D341Med (cell line): ENCODE measurements at regions not wholly inside any gene's neighbourhood (a gene's known extent, or its start where the extent isn't known, plus 50 kb on each side); places are given as distances from the start of the nearest gene placed in this dataset.
A peak's percentile ranks its signal among the peaks of the same experiment; 100 is the strongest.

ENCODE experiments used
- DNase-seq: peaks from one replicate; pipeline ENCODE4 v3.0.0; 2012; ENCODE audit warnings: low spot score

GRCh38 chr14:49971156-49972130 is 78.6 kb downstream of the ARF6 start:
- DNase-seq = no peak

DNA sequence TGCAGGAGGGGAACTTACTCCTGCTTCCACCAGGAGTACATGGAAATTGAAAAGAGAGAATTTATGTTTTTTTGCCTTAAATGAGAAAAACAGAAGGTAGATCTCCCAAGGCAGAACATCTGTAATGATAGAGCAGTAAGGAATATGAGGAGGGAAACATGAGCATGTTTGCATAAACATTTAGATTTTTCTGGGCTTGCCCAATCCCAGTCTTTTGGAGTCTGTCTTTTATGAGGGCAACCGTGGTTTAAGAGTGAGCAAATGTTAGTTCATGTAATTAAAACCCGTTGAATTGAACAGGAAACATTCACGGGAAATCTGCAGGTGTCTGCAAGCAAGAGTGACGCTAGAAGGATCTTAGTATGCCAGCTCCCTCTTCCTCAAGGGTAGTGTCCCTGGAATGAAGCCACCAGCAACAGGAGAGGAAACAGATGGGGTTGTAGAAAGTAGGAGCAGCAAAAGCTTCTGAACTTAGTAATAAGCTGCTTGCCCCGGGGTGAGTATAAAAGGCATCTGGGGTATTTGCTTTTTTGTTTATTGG is 79.3 kb downstream of the ARF6 start:
- no peak for DNase-seq

DNA sequence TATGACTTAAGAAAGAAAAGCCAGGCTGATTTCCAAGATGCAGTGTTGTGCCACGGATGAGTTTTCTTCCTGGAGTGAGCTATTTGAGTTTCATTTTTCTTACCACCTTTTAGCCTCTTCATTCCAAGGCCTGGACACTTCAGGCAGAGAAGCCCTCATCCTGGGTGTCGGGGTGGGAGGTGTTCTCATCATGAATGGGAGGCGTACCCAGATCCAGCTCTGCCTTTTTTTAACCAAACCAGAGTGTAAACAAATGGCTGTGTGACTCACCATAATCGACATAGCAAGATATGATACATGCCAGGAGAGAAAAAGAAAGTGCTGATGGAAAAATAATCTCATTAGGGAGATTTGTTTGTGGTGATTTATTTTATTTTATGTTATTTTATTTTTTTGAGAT is 79.9 kb downstream of the ARF6 start:
- DNase-seq = no peak

DNA sequence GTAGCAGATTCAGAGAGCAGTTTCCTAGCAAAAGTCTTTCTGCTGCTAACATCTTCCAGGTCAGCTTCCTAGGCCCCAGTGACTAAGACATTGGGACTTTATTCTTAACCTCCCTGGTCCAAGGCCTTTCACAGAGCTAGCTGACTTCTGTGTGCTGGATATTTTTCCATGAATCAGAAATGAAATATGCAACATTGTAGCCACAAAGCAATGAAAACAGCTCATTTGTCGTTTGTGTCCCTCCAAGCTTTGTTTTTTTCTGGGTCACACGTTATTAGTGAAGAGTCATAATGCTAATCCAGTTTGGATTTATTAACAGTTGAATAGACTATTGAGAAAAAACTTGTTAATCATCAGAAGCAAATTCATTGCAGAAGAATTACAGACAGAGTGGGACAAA is 82.4 kb downstream of the ARF6 start:
- DNase-seq = no peak

- DNase-seq = no peak
Observed at GRCh38 chr14:49975799-49976198, 82.9 kb downstream of the ARF6 start.

DNA sequence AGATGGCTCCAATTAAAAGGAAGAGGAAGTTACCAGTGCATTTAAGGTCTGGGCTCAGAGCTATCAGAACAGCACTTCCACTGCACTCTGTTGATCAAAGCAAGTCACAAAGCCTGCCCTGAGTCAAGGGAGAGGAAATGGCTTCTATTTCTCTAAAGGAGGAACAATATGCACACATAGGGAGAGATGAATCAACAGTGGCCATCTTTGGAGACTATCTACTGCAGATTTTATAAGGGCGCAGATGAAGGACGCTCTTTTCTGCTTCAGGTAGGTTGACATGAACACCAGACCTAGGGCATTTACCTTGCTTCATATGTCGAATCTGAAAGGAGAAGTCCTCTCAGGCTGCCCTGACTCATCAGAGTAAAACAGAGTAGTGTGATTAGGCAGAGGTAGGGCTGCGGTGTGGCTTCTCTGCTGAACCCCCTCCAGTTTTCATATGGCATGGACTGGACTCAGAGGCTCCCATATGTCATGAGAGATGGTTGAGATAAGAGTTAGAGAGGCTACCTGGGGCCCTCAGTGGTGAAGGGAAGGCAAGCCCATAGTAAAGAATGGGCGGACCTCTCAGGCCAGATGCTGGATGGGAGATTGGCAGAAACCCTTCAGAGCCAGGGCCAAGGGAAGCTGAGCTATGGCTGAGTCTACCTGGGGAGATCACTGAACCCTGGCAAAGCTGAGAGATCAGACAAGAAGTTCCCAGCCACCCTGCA is 84.4 kb downstream of the ARF6 start:
- DNase-seq = no peak

DNA sequence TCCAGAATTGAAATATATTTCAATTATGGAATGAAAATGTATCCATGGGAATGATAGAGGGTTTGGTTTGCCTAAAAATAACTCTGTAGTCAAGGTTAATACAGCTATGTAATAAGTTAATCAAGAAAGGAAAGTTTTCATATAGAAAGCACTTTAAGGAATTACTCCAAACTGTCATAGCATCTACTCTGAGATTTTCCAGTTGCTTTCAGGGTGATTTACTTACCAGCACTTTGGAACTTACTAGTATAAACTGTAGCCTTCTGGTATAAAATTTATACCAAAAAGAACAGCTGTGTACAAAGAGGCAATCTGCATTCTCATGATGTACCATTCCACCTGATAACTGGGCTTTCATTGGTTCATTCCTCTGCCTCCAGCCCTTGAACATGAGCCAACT is 87.1 kb downstream of the ARF6 start:
- DNase-seq = no peak

GRCh38 chr14:49982082-49982481 is 89.2 kb downstream of the ARF6 start:
- no peak for DNase-seq

DNA sequence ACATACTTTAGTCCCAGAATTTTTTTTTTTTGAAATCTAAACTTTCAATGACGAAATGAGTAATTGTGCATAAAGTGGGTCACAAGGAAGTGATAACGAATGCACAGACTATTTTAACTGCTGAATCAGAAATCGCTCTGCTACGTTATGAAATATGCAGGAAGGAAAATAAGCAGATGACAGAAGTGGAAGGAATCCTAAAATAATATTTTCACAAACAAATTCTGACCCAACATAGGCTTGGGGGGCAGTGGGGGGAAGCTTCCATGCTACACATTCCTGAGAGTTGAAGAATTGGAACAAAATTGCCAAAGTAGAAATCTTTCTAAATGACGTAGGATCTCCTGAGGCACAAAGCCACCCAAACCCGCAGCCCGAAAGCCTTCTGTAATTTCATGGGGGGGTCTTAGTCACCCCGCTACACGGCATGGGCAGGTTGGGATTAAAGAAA is 89.6 kb downstream of the ARF6 start:
- no peak for DNase-seq

DNA sequence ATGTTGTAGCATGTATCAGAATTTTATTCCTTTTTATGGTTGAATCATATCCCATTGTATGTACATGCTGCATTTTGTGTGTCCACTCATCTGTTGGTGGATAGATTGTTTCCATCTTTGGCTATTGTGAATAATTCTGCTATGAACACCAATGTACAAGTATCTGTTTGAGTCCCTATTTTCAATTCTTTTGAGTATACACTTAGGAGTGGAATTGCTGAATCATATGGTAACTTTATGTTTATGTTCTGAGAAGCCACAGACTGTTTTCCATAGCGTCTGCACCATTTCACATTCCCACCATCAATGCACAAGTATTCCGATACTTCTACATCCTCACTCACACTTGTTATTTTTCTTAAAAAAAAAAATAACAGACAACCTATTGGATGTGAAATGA is 91.5 kb downstream of the ARF6 start:
- DNase-seq = no peak

- no peak for DNase-seq
Observed at GRCh38 chr14:49986343-49987014, 93.6 kb downstream of the ARF6 start.

DNA sequence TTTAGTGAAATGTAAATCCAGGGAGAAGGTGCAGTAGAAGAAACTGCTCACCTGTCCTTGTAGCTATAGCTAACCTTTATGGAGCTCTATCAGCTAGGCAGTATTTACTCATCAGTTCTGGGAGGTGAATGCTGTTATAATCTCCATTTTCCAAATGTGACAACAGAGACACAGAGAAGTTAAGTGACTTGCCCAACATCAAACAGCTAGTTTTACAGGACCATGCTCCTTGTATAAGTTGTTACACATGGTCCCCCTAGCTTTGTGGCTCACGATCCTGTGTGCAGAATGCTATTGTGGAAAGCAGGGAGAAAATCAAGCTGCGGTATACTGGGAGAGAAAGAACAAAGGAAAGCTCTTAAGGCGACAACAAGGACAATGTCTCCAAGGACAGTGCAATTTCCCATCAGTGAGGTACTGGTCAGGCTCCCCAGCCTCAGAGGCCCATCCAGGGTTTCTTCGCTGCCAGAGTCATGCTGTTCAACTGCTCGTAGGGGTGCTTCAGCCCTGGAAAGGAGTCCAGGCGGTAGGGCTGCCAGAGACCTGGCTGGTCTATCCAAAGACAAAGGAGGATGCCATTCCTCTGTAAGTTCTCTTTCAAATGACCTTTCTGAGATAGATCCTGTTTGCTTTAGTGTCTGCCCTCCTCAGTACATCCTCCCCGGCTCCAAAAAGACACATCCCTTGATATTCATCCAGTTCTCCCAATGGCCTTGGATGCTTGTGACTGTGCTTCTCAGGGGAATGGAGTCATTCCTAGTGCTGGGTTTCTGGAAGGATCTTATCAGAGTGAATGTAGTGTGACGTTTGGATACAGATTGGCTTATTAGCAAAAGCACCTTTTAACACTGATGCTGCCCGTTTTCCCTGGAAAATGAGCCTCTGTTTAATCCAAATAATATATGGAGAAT is 95.5 kb downstream of the ARF6 start:
- DNase-seq = no peak

DNA sequence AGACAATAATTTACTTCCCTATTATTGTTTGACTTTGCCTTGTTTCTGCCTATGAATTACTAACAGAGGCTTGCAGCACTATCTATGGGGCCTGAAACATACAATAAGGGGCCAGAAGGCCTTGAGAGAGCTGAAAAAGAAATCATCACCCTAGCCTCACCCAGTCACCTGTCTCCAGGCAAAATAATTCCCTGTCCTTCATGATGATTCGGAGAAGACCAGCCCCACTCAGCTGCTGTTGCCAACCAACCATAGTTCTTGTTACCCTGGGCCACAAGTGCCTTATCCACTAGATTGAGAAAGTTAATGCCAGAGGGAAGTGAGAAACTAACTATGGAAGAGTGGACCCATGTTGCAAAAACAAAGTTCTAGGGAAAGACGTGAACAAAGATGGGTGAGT is 97.1 kb downstream of the ARF6 start:
- no peak for DNase-seq

GRCh38 chr14:49991491-49991890 is 98.6 kb downstream of the ARF6 start:
- peak; percentile 74 for DNase-seq

DNA sequence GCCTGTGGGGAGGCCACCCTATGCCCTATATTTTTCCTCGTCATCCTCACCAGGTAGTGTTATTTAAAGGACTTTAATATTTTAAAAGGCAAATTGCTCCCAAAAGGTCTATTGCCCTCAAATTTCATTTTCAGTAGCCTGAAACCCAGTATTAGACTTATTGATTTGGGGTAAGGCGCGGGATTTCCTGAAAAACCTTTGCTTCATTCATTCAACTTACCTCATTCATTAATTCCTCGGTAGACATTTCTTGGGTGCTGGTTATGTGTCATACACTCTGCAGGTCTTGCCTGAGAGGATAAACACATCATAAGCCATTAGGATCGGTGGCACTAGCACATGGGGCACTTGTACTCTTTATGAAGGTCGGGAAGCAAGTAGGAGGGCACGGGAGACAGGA is 99.2 kb downstream of the ARF6 start:
- DNase-seq = no peak

DNA sequence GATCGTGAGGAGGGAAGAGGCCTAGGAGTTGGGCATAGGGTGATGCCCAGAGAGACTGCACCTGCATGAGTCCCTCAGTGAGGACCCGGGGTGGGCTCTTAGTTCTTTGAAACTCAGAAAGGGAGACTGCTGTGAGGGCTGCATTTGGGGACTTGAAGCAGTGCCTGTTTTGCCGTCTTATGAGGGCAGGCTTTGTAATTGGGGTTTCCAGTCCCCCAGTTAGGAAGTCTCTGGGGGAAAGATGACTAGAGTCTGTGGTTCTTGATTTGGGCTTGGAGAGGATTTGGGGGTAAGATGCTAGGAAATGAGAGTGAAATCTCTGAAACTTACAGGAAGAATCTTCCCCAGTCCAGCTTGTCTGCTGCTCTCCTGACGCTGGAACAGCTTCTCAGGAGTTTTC is 99.6 kb downstream of the ARF6 start:
- no peak for DNase-seq

DNA sequence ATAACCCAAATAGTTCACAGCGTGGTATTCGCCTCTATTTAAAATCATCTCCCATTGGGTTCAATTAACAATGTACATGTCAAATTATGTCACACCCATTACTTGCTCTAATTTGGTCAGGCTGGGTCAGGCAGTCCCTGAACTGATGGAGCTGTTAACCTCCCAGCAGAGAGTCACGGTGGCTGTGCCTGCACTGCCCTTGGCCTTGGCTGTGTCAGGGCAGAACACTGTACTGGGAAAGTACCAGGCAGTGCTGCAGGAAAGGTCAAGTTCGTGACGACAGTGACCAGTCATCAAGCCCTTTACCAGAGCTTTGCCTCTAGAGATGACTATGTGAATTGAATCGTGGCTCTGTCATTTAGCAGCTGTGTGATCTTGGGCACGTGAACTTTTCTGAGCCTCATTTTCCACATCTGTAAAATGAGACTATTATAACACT is 100.0 kb downstream of the ARF6 start:
- no peak for DNase-seq

GRCh38 chr14:49993565-49993964 is 100.7 kb downstream of the ARF6 start:
- DNase-seq = no peak

DNA sequence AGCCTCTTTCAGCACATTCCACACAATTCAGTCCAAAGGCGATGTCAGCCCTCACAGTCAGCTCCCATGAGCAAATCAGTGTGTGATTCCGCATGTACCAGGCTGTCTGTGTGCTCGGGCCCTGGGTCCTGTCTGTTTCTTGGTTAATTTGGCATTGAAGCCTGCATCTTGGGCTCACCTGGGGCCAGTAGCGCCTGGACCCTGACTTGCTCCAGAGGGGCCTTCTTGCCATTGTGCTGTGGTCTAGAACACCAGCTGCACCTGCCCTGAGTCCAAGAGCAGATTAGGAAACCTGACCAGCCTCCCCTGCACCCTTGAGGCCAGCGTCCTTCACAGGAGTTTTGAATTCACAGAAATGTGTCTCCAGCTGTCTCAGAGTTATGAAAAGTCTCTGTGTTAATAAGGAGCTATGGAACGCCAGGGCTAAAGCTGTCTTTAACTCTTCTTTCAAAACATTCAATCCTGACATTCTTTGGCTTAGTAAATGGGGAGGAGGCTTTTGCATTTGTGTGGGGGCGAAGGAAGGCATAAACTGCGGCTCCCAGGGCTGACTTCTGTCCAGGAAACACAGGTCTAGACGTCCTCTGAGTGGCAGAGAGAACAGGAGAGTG is 102.2 kb downstream of the ARF6 start:
- DNase-seq = no peak

DNA sequence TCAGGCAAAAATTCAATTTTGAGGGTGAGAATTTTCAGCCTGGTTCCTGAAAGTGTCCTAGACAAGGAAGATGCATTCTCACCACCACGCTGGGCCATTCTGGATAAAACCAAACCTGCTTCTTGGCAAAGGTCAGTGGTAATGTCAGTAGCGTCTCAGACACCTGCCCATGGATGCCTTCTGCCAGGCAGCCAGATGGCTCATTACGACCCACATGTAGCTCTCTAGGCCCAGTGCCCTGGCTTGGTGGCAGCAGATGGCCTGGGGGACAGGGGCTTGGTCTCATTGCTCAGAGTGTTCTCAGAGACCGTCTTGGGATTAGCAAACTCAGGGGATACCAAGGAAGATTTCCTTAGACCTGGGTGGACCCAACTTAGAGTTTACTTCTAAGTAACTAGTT is 105.1 kb downstream of the ARF6 start:
- DNase-seq = no peak
